Stomach smooth muscle (tissue), 2 donors: ENCODE measurements at regions not wholly inside any gene's neighbourhood (a gene's known extent, or its start where the extent isn't known, plus 50 kb on each side); places are given as distances from the start of the nearest gene placed in this dataset.

ENCODE experiments used
- H3K27ac ChIP-seq: one replicate; pipeline ENCODE4 v1.7.0; 2013; ENCODE audit warnings: mild to moderate bottlenecking, low read length, inconsistent platforms
- H3K27me3 ChIP-seq, 2 donors: one replicate each; pipeline ENCODE4 v1.7.0; 2013; ENCODE audit warnings: low read length in 2 of 2; ENCODE audit not compliant: insufficient read depth in 2 of 2, control insufficient read depth in 1 of 2
- H3K36me3 ChIP-seq, 2 donors: one replicate each; pipeline ENCODE4 v1.7.0; 2013; ENCODE audit warnings: low read length in 2 of 2; ENCODE audit not compliant: control insufficient read depth in 2 of 2, insufficient read depth in 2 of 2
- H3K4me1 ChIP-seq: one replicate; pipeline ENCODE4 v1.7.0; 2013; ENCODE audit warnings: low read length; ENCODE audit not compliant: control insufficient read depth, insufficient read depth
- H3K4me3 ChIP-seq, 2 donors: one replicate each; pipeline ENCODE4 v1.7.0; 2013; ENCODE audit warnings: low read length in 2 of 2
- H3K9ac ChIP-seq, 2 donors: one replicate each; pipeline ENCODE4 v1.7.0; 2013; ENCODE audit warnings: low read length in 2 of 2, mild to moderate bottlenecking in 1 of 2
- H3K9me3 ChIP-seq, 2 donors: one replicate each; pipeline ENCODE4 v1.7.0; 2013; ENCODE audit warnings: low read length in 2 of 2; ENCODE audit not compliant: control insufficient read depth in 2 of 2
- donor health status: healthy.
- donor health status: Pancreatic carcinoma.

DNA sequence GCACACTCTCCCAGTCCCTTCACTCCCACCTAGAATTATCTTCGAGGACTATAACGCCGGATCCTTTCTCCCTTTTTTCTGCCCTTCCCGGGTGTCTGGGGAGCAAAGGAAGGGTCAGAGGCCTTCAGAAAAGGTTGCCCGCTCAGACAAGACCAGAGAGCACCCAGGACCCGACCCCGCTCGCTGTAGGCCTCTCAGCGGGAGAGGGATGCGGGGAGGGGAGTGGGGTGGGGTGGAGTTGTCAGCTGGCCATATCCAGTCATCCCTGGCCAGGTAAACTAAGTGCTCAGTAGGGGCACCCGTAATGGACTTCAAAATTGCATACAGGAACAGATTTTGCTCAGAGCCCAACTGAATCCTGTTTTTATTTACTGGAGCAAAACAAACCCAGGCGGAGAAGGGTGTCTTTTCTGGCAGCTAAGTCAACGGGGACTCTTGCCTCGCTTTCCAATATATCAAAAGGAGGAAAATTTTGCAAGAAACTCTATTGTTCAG lies 65.0 kb downstream of the NOL4 start:
- Histone ChIP-seq H3K9me3 (no peaks in the 10 kb centered on the region), H3K4me3 (peak overlapping the region in 1 of 2 donors; percentile 65), H3K9ac (no peak overlapping the region), H3K36me3 (no peaks in the 10 kb centered on the region), H3K27ac (no peak overlapping the region), H3K27me3 (peaks cover 6 to 12% of the 10 kb centered on the region in 2 donors), H3K4me1 (peaks cover 6% of the 10 kb centered on the region)

DNA sequence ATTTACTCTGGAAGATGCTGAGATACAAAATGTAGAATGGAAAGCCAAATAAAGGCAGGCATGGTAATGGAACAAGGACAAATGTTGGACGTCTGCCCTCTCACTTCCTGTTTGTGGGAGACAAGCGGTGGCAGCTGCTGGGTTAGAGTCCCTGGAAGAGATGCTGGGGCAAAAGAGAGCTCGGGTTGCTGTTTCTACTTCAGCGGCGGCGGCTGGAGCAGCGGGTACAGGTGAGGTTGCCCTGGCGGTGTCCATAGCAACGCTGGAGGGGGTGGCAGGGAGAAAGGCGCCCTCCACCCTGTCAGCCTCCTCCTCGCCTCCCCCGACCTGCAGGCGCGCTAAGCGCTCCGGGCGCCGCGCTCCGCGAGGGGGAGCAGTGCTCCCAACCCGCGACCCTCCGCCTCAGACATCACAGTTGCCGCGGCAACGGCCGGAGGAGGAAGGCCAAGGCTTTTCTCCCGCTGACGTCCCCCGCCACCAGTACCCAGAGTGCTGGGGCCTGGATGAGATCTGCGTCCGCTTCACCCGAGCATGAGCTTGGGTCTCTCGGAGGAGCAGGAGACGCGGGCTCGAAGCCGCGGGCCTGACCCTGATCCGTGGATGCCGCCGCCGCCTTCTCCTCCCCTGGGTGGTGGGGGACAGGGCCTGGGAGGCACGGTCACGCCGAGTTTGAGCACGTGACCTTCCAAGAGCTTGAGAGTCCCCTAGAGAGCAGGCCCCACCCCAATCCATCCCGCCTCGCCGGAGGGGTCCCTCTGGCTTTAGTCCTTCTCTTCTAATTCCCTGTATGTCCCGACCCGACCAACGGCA lies 65.6 kb downstream of the NOL4 start:
- H3K9me3 ChIP-seq: no peaks in the 10 kb centered on the region
- H3K9ac ChIP-seq: no peak overlapping the region
- H3K4me1 ChIP-seq: peaks cover 6% of the 10 kb centered on the region
- H3K27ac ChIP-seq: no peak overlapping the region
- H3K4me3 ChIP-seq: peak overlapping the region; percentile 49 to 65
- H3K36me3 ChIP-seq: no peaks in the 10 kb centered on the region
- H3K27me3 ChIP-seq: peaks cover 6 to 12% of the 10 kb centered on the region in 2 donors

DNA sequence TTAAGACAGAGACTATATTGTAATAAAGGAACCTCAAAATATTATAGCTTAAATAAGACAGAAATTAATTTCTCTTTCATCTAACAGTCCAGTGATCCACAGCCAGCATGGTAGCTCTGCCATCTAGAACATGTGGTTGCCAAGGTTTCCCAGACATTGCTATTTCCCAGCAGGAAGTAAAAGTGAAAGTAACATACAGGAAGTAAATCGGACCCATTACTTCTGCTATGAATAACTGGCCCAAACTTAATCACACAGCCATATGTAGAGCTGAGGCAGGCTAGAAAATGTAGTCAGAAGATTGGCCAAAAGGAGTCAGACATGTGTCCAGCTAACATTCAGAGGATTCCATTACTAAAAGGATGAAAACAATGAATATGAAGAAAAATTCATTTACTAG lies 71.0 kb downstream of the NOL4 start:
- H3K9me3 ChIP-seq: no peaks in the 10 kb centered on the region

DNA sequence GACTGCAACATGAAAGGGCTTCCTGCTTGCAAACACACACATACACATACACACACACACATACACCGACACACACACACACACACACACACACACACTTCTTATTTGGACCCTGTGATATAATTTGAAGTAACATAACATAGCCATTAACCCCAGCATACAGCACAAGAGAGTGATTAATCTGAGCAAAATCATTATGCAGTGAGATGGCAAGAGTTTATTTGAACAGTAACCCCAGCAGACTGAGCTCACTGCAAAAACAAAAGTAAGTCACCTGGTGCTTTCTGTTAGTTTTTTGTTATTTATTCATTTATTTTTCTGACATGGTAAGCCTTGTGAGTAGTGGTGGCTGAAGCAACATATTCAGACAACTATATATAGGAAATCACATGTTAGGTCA lies 93.7 kb downstream of the NOL4 start:
- no peak overlapping the region for H3K27ac ChIP-seq
- no peaks in the 10 kb centered on the region for H3K9me3 ChIP-seq
- H3K36me3 ChIP-seq: no peaks in the 10 kb centered on the region
- no peaks in the 10 kb centered on the region for H3K27me3 ChIP-seq
- H3K4me1 ChIP-seq: no peaks in the 10 kb centered on the region
- H3K9ac ChIP-seq: no peak overlapping the region
- H3K4me3 ChIP-seq: no peak overlapping the region

More for the DNA sequence above, 71.0 kb downstream of the NOL4 start:
- no peak overlapping the region for H3K27ac ChIP-seq
- no peak overlapping the region for H3K9ac ChIP-seq
- H3K4me1 ChIP-seq: no peaks in the 10 kb centered on the region
- H3K27me3 ChIP-seq: peaks cover under 1% of the 10 kb centered on the region in 2 donors
- H3K36me3 ChIP-seq: no peaks in the 10 kb centered on the region
- peak overlapping the region in 1 of 2 donors; percentile 1 for H3K4me3 ChIP-seq

DNA sequence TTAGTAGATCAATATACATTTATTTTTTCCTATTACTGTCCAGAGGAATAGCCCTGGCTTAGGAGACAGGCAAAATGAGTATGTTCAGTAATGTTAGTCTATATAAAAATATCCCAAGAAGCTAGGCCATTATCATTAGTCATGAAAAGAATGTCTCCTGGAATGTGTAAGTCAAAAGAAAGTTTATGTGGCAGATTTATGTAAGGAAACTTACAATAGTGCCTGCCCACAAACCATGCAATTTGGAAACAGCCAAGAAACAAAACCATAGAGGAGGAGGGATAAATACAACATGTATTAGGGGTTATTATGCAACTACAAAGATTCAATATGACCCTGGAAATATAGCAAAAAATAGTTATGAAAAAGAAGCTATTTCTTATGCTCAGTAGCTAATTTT lies 96.3 kb downstream of the NOL4 start:
- no peak overlapping the region for H3K4me3 ChIP-seq
- H3K27ac ChIP-seq: no peak overlapping the region
- no peaks in the 10 kb centered on the region for H3K4me1 ChIP-seq
- no peaks in the 10 kb centered on the region for H3K9me3 ChIP-seq
- H3K36me3 ChIP-seq: no peaks in the 10 kb centered on the region
- H3K9ac ChIP-seq: no peak overlapping the region
- no peaks in the 10 kb centered on the region for H3K27me3 ChIP-seq

DNA sequence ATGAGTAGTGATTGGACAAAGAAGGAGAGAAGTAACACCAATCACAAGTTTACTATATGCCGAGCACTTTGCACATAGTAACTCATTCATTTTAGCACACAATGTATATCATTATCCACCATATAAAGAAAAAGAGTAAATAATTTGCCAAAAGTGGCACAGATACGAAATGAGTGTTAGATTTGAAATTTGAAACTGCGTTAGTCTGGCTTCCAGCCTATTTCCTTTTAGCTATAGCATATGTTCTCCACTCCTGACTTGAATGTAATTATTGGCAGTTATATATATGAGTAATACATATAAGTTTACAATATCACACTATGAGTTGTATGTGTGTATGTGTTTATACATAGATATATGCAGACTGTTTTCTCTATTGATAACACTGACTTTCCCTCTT lies 98.6 kb downstream of the NOL4 start:
- Histone ChIP-seq H3K27me3 (no peaks in the 10 kb centered on the region), H3K27ac (no peak overlapping the region), H3K9me3 (no peaks in the 10 kb centered on the region), H3K36me3 (no peaks in the 10 kb centered on the region), H3K4me1 (no peaks in the 10 kb centered on the region), H3K9ac (no peak overlapping the region), H3K4me3 (no peak overlapping the region)

DNA sequence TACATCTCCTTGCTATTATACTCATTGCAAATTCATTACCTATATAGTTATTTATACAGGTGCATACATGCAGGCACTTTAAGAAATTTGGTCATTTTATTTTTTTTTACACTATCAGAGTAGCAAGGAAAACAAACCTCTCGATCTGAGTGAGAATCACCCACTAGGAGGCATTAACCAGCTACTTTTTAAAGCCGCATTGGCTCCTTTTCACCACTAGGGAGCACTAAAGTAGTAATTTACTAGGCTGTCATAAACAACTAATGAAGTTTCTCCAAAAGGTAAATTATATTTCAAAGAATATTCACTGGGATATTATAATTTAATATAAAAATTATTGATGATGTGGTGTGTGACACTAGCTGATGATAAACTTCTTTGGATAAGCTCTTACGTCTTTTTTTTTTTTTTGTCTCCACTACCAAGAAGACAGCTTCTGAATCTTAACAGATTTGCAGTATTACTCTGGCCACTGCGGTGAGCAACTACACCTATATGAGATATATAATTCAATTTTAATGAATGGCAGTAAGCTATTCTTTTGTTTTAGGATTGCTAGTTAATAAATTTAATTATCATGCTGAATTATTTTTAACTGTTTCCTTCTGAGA lies 101.9 kb downstream of the NOL4 start:
- H3K27me3 ChIP-seq: no peaks in the 10 kb centered on the region
- no peak overlapping the region for H3K27ac ChIP-seq
- H3K9me3 ChIP-seq: no peaks in the 10 kb centered on the region
- H3K9ac ChIP-seq: no peak overlapping the region
- H3K4me3 ChIP-seq: no peak overlapping the region
- H3K4me1 ChIP-seq: no peaks in the 10 kb centered on the region
- H3K36me3 ChIP-seq: no peaks in the 10 kb centered on the region

DNA sequence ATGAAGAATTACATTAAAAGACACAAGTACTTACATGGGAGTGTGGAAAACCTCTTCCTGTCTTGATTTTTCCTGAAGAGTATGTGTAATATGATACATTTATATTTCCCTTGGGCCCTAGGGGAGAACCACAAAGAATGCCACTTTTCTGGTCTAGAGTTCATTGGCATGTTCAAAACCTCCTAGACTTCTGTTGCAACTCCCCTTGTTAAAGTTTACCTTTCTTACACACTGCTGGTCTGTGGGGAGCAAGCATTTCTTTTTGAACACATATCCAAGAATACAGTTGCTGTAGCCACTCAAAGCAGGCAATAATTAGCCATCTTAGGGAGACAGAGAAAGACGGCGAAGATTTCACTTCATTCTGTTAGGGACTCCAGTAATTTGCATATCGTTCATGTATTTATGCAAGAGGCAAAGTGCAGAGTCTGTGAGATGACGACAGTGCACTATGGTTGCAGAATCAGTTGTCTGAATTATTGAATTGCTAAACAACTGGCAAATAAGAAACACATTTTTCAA lies 103.5 kb downstream of the NOL4 start:
- no peak overlapping the region for H3K27ac ChIP-seq
- H3K9ac ChIP-seq: no peak overlapping the region
- H3K9me3 ChIP-seq: no peaks in the 10 kb centered on the region
- H3K4me3 ChIP-seq: no peak overlapping the region
- H3K36me3 ChIP-seq: no peaks in the 10 kb centered on the region
- H3K27me3 ChIP-seq: no peaks in the 10 kb centered on the region
- H3K4me1 ChIP-seq: no peaks in the 10 kb centered on the region

DNA sequence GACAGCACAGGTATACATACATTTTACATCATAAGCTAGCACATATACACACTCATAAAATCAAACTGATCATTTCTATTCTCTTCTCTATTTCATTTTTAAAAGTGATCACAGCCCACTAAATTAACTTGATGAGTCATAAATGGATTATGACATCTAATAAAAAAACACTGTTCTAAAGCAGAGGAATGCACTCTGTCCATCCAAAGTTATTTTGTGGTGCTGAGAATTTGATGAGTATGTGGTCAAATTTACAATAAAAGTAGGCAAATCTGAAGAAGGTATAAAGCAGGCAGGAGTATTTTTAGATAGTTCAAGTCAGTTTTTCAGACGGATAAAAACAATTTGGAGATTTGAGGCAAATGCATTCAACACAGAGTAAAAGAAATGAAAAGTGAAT lies 104.4 kb downstream of the NOL4 start:
- H3K27ac ChIP-seq: no peak overlapping the region
- no peaks in the 10 kb centered on the region for H3K36me3 ChIP-seq
- H3K9ac ChIP-seq: no peak overlapping the region
- H3K9me3 ChIP-seq: no peaks in the 10 kb centered on the region
- no peak overlapping the region for H3K4me3 ChIP-seq
- H3K4me1 ChIP-seq: no peaks in the 10 kb centered on the region
- no peaks in the 10 kb centered on the region for H3K27me3 ChIP-seq

DNA sequence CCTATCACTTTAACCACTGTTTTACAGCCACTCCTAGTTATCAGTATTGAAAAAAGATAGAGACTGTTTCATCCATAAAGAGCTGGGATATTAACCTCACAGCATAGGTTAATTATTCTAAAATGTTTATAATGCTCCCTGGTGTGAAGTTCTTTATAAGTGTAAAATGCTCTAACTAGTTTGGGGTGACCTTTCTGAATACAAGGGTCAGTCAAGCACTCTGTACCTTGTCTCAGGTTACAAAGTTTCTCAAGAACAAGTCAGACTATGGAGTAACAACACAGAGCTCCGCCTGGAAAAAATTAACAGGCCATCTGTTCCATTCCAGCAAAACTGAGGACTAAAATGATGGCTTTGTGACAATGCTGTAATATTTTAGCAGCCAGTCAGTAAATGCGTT lies 107.4 kb downstream of the NOL4 start:
- Histone ChIP-seq H3K27me3 (no peaks in the 10 kb centered on the region), H3K9ac (no peak overlapping the region), H3K36me3 (no peaks in the 10 kb centered on the region), H3K9me3 (no peaks in the 10 kb centered on the region), H3K27ac (no peak overlapping the region), H3K4me3 (no peak overlapping the region), H3K4me1 (no peaks in the 10 kb centered on the region)
